DND-41 (cell line): ENCODE measurements at regions not wholly inside any gene's neighbourhood (a gene's known extent, or its start where the extent isn't known, plus 50 kb on each side); places are given as distances from the start of the nearest gene placed in this dataset.

Experiments
- EZH2 ChIP-seq: IDR thresholded peaks from 3 replicates; pipeline ENCODE4 v1.6.1; 2012; ENCODE audit warnings: borderline replicate concordance, low read depth, mild to moderate bottlenecking, moderate library complexity, low read length, inconsistent platforms; ENCODE audit not compliant: severe bottlenecking
- TF ChIP-seq, protein P1 (sequence below): IDR thresholded peaks from 2 replicates; pipeline ENCODE4 v1.5.1; 2012; ENCODE audit warnings: borderline replicate concordance, low read length, moderate library complexity, mild to moderate bottlenecking; ENCODE audit not compliant: poor library complexity, severe bottlenecking; ENCODE audit errors: extremely low read depth

DNA sequence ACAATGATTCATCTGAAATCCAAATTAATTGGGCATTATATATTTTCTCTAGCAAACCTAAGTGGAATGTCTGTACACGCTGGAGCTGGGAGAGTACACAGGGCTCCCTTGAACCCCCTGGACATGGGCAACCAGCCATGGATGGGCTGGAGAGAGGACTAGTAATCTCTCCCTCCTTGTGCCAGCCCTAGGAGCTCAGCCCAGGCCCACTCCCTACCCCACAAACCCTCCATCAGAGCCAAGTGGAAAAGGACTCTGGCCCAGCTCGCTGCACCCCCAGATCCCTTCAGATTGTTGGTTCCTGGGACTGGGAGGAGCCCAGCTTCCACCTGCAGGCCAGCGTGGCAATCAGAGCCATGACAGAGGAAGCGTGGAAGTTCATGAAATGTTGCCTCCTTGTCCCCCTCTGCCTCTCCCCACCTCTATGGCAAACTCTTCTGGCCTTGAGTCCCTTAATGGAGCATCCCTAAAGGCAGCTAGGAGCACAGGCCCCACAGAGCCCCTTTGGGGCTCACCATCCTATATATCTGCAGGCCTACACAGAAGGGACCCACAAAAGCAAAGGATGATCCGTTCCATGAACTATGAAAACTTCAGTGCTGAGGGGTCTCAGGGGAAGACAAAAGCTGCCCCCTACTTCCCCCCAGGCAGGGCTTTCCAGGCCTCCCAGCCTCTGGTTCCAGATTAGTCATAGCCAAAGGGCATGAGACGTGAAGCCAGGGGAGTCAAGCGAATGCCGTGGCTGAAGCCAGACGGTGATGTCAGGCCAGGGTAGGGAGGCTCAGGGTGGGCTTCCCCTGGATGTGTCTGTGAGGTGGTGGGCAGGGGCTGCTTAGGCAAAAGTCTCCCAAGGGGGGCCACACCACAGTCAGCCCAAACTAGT is 126.4 kb upstream of the MAFB start:
- no peak for TF ChIP-seq EZH2
- TF ChIP-seq, protein P1, sequence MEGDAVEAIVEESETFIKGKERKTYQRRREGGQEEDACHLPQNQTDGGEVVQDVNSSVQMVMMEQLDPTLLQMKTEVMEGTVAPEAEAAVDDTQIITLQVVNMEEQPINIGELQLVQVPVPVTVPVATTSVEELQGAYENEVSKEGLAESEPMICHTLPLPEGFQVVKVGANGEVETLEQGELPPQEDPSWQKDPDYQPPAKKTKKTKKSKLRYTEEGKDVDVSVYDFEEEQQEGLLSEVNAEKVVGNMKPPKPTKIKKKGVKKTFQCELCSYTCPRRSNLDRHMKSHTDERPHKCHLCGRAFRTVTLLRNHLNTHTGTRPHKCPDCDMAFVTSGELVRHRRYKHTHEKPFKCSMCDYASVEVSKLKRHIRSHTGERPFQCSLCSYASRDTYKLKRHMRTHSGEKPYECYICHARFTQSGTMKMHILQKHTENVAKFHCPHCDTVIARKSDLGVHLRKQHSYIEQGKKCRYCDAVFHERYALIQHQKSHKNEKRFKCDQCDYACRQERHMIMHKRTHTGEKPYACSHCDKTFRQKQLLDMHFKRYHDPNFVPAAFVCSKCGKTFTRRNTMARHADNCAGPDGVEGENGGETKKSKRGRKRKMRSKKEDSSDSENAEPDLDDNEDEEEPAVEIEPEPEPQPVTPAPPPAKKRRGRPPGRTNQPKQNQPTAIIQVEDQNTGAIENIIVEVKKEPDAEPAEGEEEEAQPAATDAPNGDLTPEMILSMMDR, result no peak
